Peyer's patch (tissue), 4 donors: ENCODE measurements at regions not wholly inside any gene's neighbourhood (a gene's known extent, or its start where the extent isn't known, plus 50 kb on each side); places are given as distances from the start of the nearest gene placed in this dataset.

ENCODE experiments used
- DNase-seq, 3 donors: peaks; one replicate each; pipeline ENCODE4 v3.0.0-alpha.2; 2017 to 2019
- H3K27ac ChIP-seq, 4 donors: fragments of 200-600 bp; sonication (generic); one replicate each; pipeline ENCODE4 v1.5.1; 2016 to 2019
- H3K27me3 ChIP-seq, 2 donors: fragments of 200-600 bp; sonication (generic); one replicate each; pipeline ENCODE4 v1.5.1; 2019
- H3K36me3 ChIP-seq, 3 donors: fragments of 200-600 bp; sonication (generic); one replicate each; pipeline ENCODE4 v1.5.1; 2016 to 2019
- H3K4me1 ChIP-seq, 4 donors: fragments of 200-600 bp; sonication (generic); one replicate each; pipeline ENCODE4 v1.5.1; 2016 to 2019
- H3K4me3 ChIP-seq, 4 donors: fragments of 200-600 bp; sonication (generic); 1 replicate in 3 of 4; 2 replicates in 1 of 4; pipeline ENCODE4 v1.5.1; 2016 to 2019; ENCODE audit warnings: mild to moderate bottlenecking in 1 of 4
- H3K9me3 ChIP-seq, 4 donors: fragments of 200-600 bp; sonication (generic); one replicate each; pipeline ENCODE4 v1.5.1; 2016 to 2019; ENCODE audit warnings: mild to moderate bottlenecking in 1 of 4
- CTCF ChIP-seq, 6 experiments: fragments of 450-650 bp in 4 of 6; fragments of 200-600 bp in 2 of 6; sonication (generic) in 1 of 6; IDR thresholded peaks; one replicate each; pipeline ENCODE4 v1.5.1; 2017 to 2019; ENCODE audit warnings: antibody characterized with exemption in 6 of 6, mild to moderate bottlenecking in 3 of 6, moderate library complexity in 1 of 6
- POLR2A ChIP-seq, 2 donors: fragments of 450-650 bp; IDR thresholded peaks; one replicate each; pipeline ENCODE4 v1.5.1; 2017; ENCODE audit warnings: antibody characterized with exemption in 2 of 2, mild to moderate bottlenecking in 2 of 2, moderate library complexity in 2 of 2

- H3K9me3 ChIP-seq, result peaks cover 0 to 9% (median 3%) of the 10 kb centered on the region in 4 donors
- TF ChIP-seq CTCF (IDR thresholded peaks at IDR 0.05), result no peak
- no peak for TF ChIP-seq POLR2A (IDR thresholded peaks at IDR 0.05)
- H3K27me3 ChIP-seq, result no peaks in the 10 kb centered on the region
- no peak overlapping the region for H3K27ac ChIP-seq
- no peak overlapping the region for H3K4me3 ChIP-seq
- no peaks in the 10 kb centered on the region for H3K4me1 ChIP-seq
- DNase-seq, result no peak
- no peaks in the 10 kb centered on the region for H3K36me3 ChIP-seq
These were observed 163.3 kb downstream of the RPS24 start for GRCh38 chr10:78196964-78197363.

- Histone ChIP-seq H3K4me1 (no peaks in the 10 kb centered on the region), H3K4me3 (no peak overlapping the region), H3K36me3 (no peaks in the 10 kb centered on the region), H3K27ac (no peak overlapping the region), H3K27me3 (no peaks in the 10 kb centered on the region), H3K9me3 (peaks cover 0 to 9% (median 3%) of the 10 kb centered on the region in 4 donors)
- no peak for DNase-seq
- TF ChIP-seq POLR2A (IDR thresholded peaks at IDR 0.05) (no peak), CTCF (IDR thresholded peaks at IDR 0.05) (no peak)
These were observed 164.1 kb downstream of the RPS24 start for GRCh38 chr10:78197628-78198272.

GRCh38 chr10:78199005-78199725 lies 165.5 kb downstream of the RPS24 start:
- Histone ChIP-seq H3K27me3 (no peaks in the 10 kb centered on the region), H3K9me3 (no peaks in the 10 kb centered on the region), H3K27ac (no peak overlapping the region), H3K4me1 (no peaks in the 10 kb centered on the region), H3K4me3 (no peak overlapping the region), H3K36me3 (no peaks in the 10 kb centered on the region)
- DNase-seq, result no peak
- TF ChIP-seq POLR2A (IDR thresholded peaks at IDR 0.05) (no peak), CTCF (IDR thresholded peaks at IDR 0.05) (no peak)

GRCh38 chr10:78199759-78200158 lies 166.1 kb downstream of the RPS24 start:
- no peaks in the 10 kb centered on the region for H3K9me3 ChIP-seq

GRCh38 chr10:78200686-78201085 lies 167.0 kb downstream of the RPS24 start:
- TF ChIP-seq POLR2A (IDR thresholded peaks at IDR 0.05), result no peak
- no peak for TF ChIP-seq CTCF (IDR thresholded peaks at IDR 0.05)
- Histone ChIP-seq H3K4me3 (no peak overlapping the region), H3K4me1 (no peaks in the 10 kb centered on the region)

More at GRCh38 chr10:78199759-78200158, 166.1 kb downstream of the RPS24 start:
- Histone ChIP-seq H3K27ac (no peak overlapping the region), H3K4me1 (no peaks in the 10 kb centered on the region), H3K36me3 (no peaks in the 10 kb centered on the region), H3K27me3 (no peaks in the 10 kb centered on the region), H3K4me3 (no peak overlapping the region)
- no peak for DNase-seq
- no peak for TF ChIP-seq CTCF (IDR thresholded peaks at IDR 0.05)

More at GRCh38 chr10:78200686-78201085, 167.0 kb downstream of the RPS24 start:
- no peak for DNase-seq
- Histone ChIP-seq H3K27me3 (no peaks in the 10 kb centered on the region), H3K27ac (no peak overlapping the region), H3K9me3 (no peaks in the 10 kb centered on the region), H3K36me3 (no peaks in the 10 kb centered on the region)
